ENCODE measurements at regions not wholly inside any gene's neighbourhood (a gene's known extent, or its start where the extent isn't known, plus 50 kb on each side); places are given as distances from the start of the nearest gene placed in this dataset.

DNA sequence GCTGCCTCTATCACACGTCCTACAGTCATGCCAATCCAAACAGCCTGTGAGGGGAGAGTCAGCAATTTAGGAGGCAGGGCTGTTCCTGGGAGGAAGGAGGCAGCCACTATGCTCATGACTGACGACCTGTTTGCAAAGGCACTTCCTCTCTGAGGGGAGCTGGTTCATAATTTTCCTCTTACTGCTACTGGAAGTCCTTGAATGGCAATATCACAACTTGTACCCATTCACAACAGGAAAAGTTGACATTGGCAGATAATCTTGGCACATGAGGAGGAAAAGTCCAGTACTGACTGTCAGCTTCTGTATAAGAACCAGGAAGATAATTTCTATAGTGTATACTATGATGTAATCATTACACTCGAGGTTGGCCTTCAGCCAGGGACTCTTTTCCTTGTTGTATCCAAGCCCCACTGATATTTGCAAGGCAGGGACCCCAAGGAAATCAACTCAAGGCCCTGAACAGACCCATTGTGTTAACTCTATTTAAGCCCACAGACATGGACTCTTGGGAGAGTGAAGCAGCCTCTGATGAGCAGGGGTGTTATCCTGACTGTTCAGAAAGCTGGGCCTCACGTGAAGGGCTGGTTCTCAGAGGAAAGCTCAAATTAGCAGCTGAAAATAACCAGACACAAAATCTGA is 267.3 kb upstream of the ADAMTS9 start:
- peaks cover 6% of the 10 kb centered on the region for H3K9me3 Mint-ChIP-seq (ENCODE audit: low read depth)
- no peak overlapping the region for H3K27ac Mint-ChIP-seq
- ChIA-PET POLR2A (no interaction called here), CTCF (no interaction called here)
- H3K4me3 Mint-ChIP-seq = no peak overlapping the region
- no peaks in the 10 kb centered on the region for H3K36me3 Mint-ChIP-seq (ENCODE audit: low read depth)
- ATAC-seq = no peak
- H3K27me3 Mint-ChIP-seq = no peaks in the 10 kb centered on the region
- intact Hi-C loops (cut with DNase I, micrococcal nuclease) = no loop called here
- DNase-seq = no peak
- no peaks in the 10 kb centered on the region for H3K4me1 Mint-ChIP-seq

GRCh38 chr3:64945171-64945729 is 257.4 kb upstream of the ADAMTS9 start:
- Mint-ChIP-seq H3K27ac (no peak overlapping the region), H3K27me3 (no peaks in the 10 kb centered on the region), H3K9me3 (ENCODE audit: low read depth) (peaks cover 2% of the 10 kb centered on the region), H3K36me3 (ENCODE audit: low read depth) (no peaks in the 10 kb centered on the region), H3K4me3 (no peak overlapping the region), H3K4me1 (no peaks in the 10 kb centered on the region)
- intact Hi-C loops (cut with DNase I, micrococcal nuclease) = no loop called here
- DNase-seq (no peak), ATAC-seq (no peak)
- CTCF ChIA-PET = no interaction called here
- POLR2A ChIA-PET = no interaction called here

- H3K27ac Mint-ChIP-seq = no peak overlapping the region
- CTCF ChIA-PET = no interaction called here
- DNase-seq = no peak
- no peaks in the 10 kb centered on the region for H3K36me3 Mint-ChIP-seq (ENCODE audit: low read depth)
- peaks cover 2% of the 10 kb centered on the region for H3K9me3 Mint-ChIP-seq (ENCODE audit: low read depth)
- no peaks in the 10 kb centered on the region for H3K27me3 Mint-ChIP-seq
- H3K4me1 Mint-ChIP-seq = no peaks in the 10 kb centered on the region
- intact Hi-C loops (cut with DNase I, micrococcal nuclease) = no loop called here
- no peak for ATAC-seq
- H3K4me3 Mint-ChIP-seq = no peak overlapping the region
- POLR2A ChIA-PET = no interaction called here
These were observed 256.1 kb upstream of the ADAMTS9 start for GRCh38 chr3:64943866-64944265.

- ChIA-PET POLR2A (no interaction called here), CTCF (no interaction called here)
- no peak overlapping the region for H3K4me3 Mint-ChIP-seq
These were observed 253.0 kb upstream of the ADAMTS9 start for GRCh38 chr3:64940596-64941348.

DNA sequence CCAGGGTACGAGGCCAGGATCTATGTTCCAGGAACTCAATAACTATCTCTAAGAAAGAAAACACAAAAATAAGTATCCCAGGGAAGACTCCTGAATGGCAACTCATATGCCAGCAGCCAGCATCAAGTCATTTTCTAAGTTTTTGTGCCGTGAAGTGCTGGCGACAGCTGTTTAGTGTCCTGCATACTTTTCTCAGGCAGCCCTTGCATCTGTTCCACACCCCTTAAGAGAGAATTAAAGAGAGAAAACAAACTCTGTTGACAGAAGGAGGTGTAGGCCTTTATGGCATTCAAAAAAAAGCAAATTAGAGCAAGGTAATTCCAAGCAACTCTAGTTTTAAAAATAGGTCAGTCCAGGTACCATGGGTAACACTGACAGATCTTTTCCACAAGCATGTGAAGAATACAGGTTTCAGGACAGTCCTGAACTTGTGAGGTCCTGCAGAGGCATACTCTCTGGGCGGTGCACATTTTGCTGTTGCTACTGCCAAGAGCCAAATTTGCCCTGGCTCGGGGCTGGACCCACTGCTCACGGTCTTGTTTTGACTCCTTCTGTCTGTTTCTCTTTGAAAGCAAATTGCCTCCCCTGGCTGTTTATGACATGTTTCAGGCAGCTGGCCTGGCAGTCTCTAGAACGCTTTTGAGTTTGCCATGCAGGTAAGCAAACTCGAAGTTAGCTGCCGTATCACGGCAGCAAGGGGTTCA is 252.1 kb upstream of the ADAMTS9 start:
- H3K27ac Mint-ChIP-seq = no peak overlapping the region
- intact Hi-C loops (cut with DNase I, micrococcal nuclease) = no loop called here
- no peak for DNase-seq
- no peak overlapping the region for H3K4me3 Mint-ChIP-seq
- no peaks in the 10 kb centered on the region for H3K36me3 Mint-ChIP-seq (ENCODE audit: low read depth)
- ChIA-PET CTCF (no interaction called here), POLR2A (no interaction called here)
- no peaks in the 10 kb centered on the region for H3K27me3 Mint-ChIP-seq
- H3K9me3 Mint-ChIP-seq (ENCODE audit: low read depth) = no peaks in the 10 kb centered on the region
- no peaks in the 10 kb centered on the region for H3K4me1 Mint-ChIP-seq
- ATAC-seq = no peak

More at GRCh38 chr3:64940596-64941348, 253.0 kb upstream of the ADAMTS9 start:
- Mint-ChIP-seq H3K4me1 (no peaks in the 10 kb centered on the region), H3K36me3 (ENCODE audit: low read depth) (no peaks in the 10 kb centered on the region), H3K27ac (no peak overlapping the region), H3K27me3 (no peaks in the 10 kb centered on the region), H3K9me3 (ENCODE audit: low read depth) (no peaks in the 10 kb centered on the region)
- ATAC-seq (no peak), DNase-seq (no peak)
- intact Hi-C loops (cut with DNase I, micrococcal nuclease) = no loop called here

GRCh38 chr3:64939309-64939708 is 251.5 kb upstream of the ADAMTS9 start:
- no peaks in the 10 kb centered on the region for H3K36me3 Mint-ChIP-seq (ENCODE audit: low read depth)
- H3K27ac Mint-ChIP-seq = no peak overlapping the region
- no peaks in the 10 kb centered on the region for H3K9me3 Mint-ChIP-seq (ENCODE audit: low read depth)
- ATAC-seq (no peak), DNase-seq (no peak)
- CTCF ChIA-PET = no interaction called here
- H3K4me3 Mint-ChIP-seq = no peak overlapping the region
- POLR2A ChIA-PET = no interaction called here
- intact Hi-C loops (cut with DNase I, micrococcal nuclease) = no loop called here
- H3K27me3 Mint-ChIP-seq = no peaks in the 10 kb centered on the region
- no peaks in the 10 kb centered on the region for H3K4me1 Mint-ChIP-seq

- DNase-seq = no peak
- Mint-ChIP-seq H3K4me3 (no peak overlapping the region), H3K27ac (no peak overlapping the region), H3K27me3 (no peaks in the 10 kb centered on the region), H3K4me1 (no peaks in the 10 kb centered on the region), H3K36me3 (ENCODE audit: low read depth) (no peaks in the 10 kb centered on the region), H3K9me3 (ENCODE audit: low read depth) (peaks cover 8% of the 10 kb centered on the region)
- no peak for ATAC-seq
- intact Hi-C loops (cut with DNase I, micrococcal nuclease) = no loop called here
- POLR2A ChIA-PET = interaction anchor here (0.6 kb wide), 1 partner anchor 97 kb away, joined by 3 read pairs; no protein-coding TSS in a partner anchor
- CTCF ChIA-PET = no interaction called here
These were observed 248.8 kb upstream of the ADAMTS9 start for GRCh38 chr3:64936556-64936955.

DNA sequence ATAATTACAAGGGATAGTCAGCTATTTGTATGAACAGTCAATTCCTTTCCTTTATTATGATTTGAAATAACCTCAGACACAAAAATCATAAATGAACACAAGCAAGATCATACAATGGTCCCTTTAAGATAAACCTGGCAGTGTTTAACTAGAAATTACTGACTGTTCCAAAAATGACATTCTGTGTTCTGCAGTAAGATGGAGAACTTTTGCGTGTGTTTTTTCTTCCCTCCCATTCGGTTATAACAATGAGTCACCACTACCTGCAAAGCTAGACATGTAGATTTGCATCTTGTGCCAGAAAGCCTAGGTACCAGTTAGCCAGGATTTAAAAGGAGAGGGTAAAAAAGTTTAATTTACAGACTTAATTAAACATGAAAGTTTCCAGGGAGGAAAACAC is 248.2 kb upstream of the ADAMTS9 start:
- ChIA-PET POLR2A (no interaction called here), CTCF (no interaction called here)
- H3K27ac Mint-ChIP-seq = no peak overlapping the region
- DNase-seq = no peak
- no peaks in the 10 kb centered on the region for H3K36me3 Mint-ChIP-seq (ENCODE audit: low read depth)
- H3K4me3 Mint-ChIP-seq = no peak overlapping the region
- intact Hi-C loops (cut with DNase I, micrococcal nuclease) = no loop called here
- H3K27me3 Mint-ChIP-seq = no peaks in the 10 kb centered on the region
- ATAC-seq = no peak
- H3K4me1 Mint-ChIP-seq = no peaks in the 10 kb centered on the region
- H3K9me3 Mint-ChIP-seq (ENCODE audit: low read depth) = peaks cover 8% of the 10 kb centered on the region

GRCh38 chr3:64932666-64933342 is 245.0 kb upstream of the ADAMTS9 start:
- Mint-ChIP-seq H3K27ac (no peak overlapping the region), H3K4me1 (no peaks in the 10 kb centered on the region), H3K27me3 (no peaks in the 10 kb centered on the region), H3K36me3 (ENCODE audit: low read depth) (no peaks in the 10 kb centered on the region), H3K9me3 (ENCODE audit: low read depth) (peaks cover 10% of the 10 kb centered on the region), H3K4me3 (no peak overlapping the region)
- POLR2A ChIA-PET = no interaction called here
- DNase-seq (no peak), ATAC-seq (no peak)
- CTCF ChIA-PET = no interaction called here
- intact Hi-C loops (cut with DNase I, micrococcal nuclease) = no loop called here

DNA sequence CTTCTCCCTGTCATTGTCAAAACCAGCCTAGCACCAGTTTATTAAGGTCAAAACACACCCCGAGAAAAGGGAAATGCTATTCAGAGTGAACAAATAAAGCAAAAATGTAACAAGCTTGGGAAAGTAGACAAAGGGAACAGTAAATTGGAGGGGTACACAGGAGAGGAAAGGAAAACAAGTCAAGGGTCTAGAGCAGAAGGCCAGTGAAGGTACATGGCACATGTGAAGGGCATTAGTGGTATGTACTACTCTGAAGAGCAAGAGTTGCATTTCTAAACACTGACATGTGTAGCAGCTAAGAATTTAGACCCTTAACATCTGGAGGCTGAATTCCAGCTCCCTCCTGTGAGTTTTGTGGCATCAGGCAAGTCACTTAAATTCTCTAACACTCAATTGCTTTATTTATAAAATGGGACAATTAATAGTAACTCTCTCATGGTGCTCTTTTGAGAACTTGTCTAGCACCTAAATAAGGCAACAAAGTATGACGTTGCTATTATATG is 244.3 kb upstream of the ADAMTS9 start:
- Mint-ChIP-seq H3K27me3 (no peaks in the 10 kb centered on the region), H3K9me3 (ENCODE audit: low read depth) (peaks cover 10% of the 10 kb centered on the region), H3K4me3 (no peak overlapping the region), H3K36me3 (ENCODE audit: low read depth) (no peaks in the 10 kb centered on the region), H3K27ac (no peak overlapping the region), H3K4me1 (no peaks in the 10 kb centered on the region)
- ATAC-seq (no peak), DNase-seq (no peak)
- intact Hi-C loops (cut with DNase I, micrococcal nuclease) = no loop called here
- POLR2A ChIA-PET = no interaction called here
- CTCF ChIA-PET = no interaction called here

DNA sequence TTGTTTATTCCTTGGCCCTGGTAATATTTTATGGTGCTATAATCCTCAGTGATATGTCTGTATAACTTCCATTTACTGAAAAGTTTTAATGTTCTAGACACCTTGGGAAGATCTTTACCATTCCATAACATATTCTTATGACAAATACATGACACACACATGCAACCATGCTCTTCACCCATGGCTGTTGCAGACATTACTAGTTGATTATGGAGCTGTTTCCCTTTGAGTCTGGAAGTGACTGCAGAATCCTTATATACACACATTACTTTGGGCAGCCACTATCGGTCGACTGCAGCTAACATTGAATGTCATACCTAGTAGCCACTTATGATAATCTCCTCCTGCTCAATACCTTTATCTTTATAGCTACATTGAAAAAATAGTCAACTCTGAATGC is 243.1 kb upstream of the ADAMTS9 start:
- no peaks in the 10 kb centered on the region for H3K36me3 Mint-ChIP-seq (ENCODE audit: low read depth)

More for the DNA sequence above, 243.1 kb upstream of the ADAMTS9 start:
- DNase-seq = no peak
- Mint-ChIP-seq H3K4me3 (no peak overlapping the region), H3K4me1 (no peaks in the 10 kb centered on the region), H3K9me3 (ENCODE audit: low read depth) (peaks cover 10% of the 10 kb centered on the region), H3K27ac (no peak overlapping the region), H3K27me3 (no peaks in the 10 kb centered on the region)
- intact Hi-C loops (cut with DNase I, micrococcal nuclease) = no loop called here
- ChIA-PET CTCF (no interaction called here), POLR2A (no interaction called here)
- no peak for ATAC-seq
